ENCODE measurements at regions not wholly inside any gene's neighbourhood (a gene's known extent, or its start where the extent isn't known, plus 50 kb on each side); places are given as distances from the start of the nearest gene placed in this dataset.

GRCh38 chr20:60210779-60211617 lies 252.8 kb downstream of the CDH26 start:
- TF ChIP-seq ZNF777 (tag by site-specific recombination; IDR thresholded peaks at IDR 0.05; ENCODE audit: borderline replicate concordance) (no peak), HOXA7 (CRISPR knock-in tag; IDR thresholded peaks at IDR 0.05; ENCODE audit: borderline replicate concordance) (no peak), ZNF580 (tag by site-specific recombination; IDR thresholded peaks at IDR 0.05) (no peak), CTCF (tag by site-specific recombination; IDR thresholded peaks at IDR 0.05) (peak; percentile 82), ZBTB17 (tag by site-specific recombination; IDR thresholded peaks at IDR 0.05) (peak; percentile 56; the same call in 1 of the 2 replicates), SP2 (tag by site-specific recombination; IDR thresholded peaks at IDR 0.05) (no peak), RBAK (tag by site-specific recombination; IDR thresholded peaks at IDR 0.05) (no peak), KLF9 (tag by site-specific recombination; IDR thresholded peaks at IDR 0.05; ENCODE audit: low read depth) (no peak), ZNF114 (tag by site-specific recombination; IDR thresholded peaks at IDR 0.05) (no peak), ZFP3 (tag by site-specific recombination; IDR thresholded peaks at IDR 0.05; ENCODE audit: low read depth) (no peak), TCF7L2 (IDR thresholded peaks at IDR 0.05; ENCODE audit: borderline replicate concordance, low read depth, low read length) (no peak), ZNF837 (tag by site-specific recombination; IDR thresholded peaks at IDR 0.05) (no peak), ZNF76 (tag by site-specific recombination; IDR thresholded peaks at IDR 0.05; ENCODE audit: borderline replicate concordance, low read depth) (no peak)
- TF ChIP-seq, protein P1, sequence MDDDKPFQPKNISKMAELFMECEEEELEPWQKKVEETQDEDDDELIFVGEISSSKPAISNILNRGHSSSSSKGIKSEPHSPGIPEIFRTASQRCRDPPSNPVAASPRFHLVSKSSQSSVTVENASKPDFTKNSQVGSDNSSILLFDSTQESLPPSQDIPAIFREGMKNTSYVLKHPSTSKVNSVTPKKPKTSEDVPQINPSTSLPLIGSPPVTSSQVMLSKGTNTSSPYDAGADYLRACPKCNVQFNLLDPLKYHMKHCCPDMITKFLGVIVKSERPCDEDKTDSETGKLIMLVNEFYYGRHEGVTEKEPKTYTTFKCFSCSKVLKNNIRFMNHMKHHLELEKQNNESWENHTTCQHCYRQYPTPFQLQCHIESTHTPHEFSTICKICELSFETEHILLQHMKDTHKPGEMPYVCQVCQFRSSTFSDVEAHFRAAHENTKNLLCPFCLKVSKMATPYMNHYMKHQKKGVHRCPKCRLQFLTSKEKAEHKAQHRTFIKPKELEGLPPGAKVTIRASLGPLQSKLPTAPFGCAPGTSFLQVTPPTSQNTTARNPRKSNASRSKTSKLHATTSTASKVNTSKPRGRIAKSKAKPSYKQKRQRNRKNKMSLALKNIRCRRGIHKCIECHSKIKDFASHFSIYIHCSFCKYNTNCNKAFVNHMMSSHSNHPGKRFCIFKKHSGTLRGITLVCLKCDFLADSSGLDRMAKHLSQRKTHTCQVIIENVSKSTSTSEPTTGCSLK (tag by site-specific recombination; IDR thresholded peaks at IDR 0.05), result no peak

Measured in HEK293 (cell line).